ENCODE measurements at regions not wholly inside any gene's neighbourhood (a gene's known extent, or its start where the extent isn't known, plus 50 kb on each side); places are given as distances from the start of the nearest gene placed in this dataset.
"Not testable (repeated sequence)": the region's sequence is repeated elsewhere in the genome, so short reads cannot be mapped to it uniquely, and the experiment has no call there.

DNA sequence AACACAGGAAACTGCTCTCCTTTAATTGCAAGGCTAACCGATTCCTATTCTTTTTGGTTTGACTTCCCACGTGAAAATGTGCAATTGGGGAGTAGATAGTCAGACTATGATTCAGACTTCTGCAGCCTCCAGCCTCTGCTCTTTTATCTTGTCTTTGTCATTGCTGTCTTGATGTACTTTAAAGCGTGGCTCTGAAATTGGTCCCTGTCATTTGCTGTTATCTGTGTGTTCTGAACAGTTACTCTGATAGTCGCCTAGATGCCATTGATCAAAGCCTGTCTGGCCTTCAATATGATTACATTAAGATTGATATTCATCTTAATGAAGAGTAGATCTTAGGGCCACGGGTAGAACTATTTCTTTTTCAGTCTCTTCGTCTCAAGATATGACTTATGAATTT is 799.2 kb downstream of the REEP3 start:
- no peak for DNase-seq (ENCODE audit: low spot score)

DNA sequence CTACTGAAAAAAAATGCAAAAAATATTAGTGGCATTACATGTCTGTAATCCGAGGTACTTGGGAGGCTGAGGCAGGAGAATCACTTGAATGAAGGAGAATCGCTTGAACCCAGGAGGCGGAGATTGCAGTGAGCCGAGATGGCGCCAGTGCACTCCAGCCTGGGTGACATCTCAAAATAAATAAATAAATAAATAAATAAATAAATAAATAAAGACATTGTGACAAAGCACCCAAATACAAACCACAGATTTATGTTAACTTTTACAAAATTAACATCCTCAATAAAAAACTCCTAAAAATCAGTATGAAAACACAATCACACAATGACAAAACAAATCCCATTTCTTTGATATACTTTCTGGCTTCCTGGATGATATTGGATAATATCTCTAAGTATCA is 808.3 kb downstream of the REEP3 start:
- DNase-seq (ENCODE audit: low spot score), result no peak

DNA sequence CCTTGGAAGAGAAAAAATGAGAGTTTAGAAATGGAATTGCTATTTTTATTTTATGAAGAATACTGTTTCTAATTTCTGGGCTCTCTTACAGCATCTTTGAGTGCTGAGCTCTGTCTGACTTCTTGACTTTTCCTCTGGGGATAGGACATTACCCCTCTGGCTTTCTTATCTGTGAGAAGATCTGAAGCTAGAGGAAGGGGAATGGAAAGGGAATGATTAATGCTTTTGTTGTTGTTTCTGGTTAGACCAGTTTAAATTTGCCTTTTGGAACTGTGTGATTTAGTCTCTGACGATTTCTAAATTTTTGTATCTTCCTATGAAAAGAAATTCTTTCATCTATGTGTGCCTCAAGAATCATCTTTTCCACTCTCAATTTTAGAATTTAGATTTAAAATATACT is 811.4 kb downstream of the REEP3 start:
- no peak for DNase-seq (ENCODE audit: low spot score)

DNA sequence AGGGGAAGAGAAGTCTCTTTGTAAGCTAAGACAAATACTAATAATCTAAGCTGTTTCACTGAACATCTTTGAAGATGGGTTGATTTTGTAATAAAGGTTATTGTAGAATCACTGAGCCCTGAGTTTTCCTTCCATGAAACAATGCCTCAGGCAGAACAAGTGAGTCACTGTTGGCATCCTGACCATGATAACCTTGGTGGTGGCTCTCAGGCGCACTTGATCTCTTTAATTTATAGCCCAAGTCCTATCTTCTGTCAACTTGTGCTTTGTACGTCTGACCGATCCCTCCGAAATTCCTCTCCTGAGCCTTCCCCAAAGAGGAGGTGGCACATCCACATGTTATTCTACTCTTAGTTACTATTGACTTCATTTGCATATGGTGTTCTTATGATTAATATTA is 812.9 kb downstream of the REEP3 start:
- no peak for DNase-seq (ENCODE audit: low spot score)

DNA sequence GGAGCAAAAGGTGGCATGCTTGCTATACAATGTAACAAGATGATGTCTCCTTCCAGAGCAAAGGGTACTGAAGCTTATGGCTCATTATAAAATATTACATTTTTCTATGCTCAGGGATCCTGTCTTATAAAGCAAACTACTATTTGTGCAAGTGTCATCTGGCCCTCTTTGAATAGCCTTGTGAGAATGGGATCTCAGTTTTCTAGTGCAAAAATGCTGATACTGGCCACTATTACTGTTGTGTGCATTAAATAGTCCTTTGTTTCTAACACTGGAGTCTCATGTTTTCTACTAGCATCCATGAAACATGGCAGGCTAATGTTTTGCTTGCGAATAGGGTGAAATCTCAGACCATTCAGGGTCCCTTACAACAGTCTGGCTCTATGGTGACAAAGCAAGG is 823.0 kb downstream of the REEP3 start:
- DNase-seq (ENCODE audit: low spot score), result peak; percentile 5

DNA sequence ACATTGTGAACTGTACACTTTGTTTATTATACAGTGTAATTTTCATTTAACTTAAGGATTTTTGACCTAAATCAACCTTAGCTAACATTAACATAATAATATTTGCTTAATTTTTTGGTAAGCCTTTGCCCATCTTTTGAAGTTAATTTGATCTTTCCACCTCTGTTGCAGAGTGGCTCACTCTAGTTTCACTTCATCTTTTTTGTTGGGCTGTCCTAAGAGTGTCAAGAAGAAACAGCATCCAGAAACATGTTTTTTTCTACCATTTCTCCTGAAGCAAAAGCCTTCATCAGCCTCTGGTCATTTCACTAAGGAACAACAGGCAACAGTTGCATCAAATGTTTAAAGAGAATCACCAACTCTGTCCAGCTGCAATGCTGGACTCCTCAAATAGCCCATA is 824.7 kb downstream of the REEP3 start:
- DNase-seq (ENCODE audit: low spot score), result no peak

DNA sequence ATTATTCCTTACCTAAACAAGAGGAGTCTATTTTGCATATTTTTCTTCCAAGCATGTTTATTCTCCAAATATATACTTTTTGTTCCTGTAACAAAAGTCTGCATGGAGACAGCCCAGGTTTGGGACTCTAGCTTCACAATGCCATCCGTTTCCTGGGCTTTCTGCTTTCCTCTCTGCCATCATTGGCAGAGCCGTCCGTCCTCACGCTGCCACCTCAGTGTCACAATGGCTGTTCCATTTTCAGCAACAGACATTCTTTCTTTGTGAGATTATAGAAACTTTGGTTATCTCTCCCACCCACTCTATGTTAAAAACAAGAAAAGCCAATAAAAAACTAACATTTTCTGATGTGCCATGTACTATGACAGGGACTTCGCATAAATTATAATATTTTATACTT is 825.2 kb downstream of the REEP3 start:
- DNase-seq (ENCODE audit: low spot score), result peak; percentile 31

DNA sequence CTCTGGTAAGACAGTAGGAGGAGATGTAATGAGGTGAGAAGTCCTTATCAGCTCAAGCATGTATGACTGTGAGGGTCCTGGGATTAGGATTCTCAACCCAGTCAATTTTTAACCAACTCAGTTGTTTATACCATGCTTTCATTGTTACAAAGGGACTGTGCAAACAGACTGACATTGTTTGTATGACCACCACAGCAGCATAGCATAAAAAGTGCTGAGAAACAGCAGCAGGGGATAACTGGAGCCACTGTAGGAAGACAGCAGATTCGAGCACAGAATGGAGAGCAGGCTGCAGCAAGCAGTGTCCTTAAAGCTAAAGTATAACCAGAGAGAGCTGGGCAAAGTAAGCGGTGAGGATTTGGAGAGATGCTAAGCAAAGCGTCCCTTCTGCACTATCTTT is 829.5 kb downstream of the REEP3 start:
- DNase-seq (ENCODE audit: low spot score), result peak; percentile 29

DNA sequence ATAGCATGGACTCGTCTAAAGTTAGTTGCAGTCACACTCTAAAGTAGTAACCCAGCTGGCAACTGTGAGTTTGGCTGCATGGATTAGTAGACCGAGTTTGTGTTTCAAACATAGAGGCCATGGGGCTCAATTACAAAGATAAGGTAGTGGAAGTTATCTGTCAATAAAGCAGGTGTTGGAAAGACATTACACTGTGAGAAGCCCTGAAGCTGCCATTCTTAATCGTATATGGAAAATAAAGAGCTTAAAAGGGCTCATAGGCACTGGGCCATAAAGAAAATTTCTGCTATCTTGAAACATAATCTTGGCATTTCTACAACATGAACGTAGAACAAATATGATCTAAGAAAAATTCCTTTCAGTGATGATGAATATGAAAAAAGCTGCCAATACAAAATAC is 837.7 kb downstream of the REEP3 start:
- DNase-seq (ENCODE audit: low spot score), result no peak

DNA sequence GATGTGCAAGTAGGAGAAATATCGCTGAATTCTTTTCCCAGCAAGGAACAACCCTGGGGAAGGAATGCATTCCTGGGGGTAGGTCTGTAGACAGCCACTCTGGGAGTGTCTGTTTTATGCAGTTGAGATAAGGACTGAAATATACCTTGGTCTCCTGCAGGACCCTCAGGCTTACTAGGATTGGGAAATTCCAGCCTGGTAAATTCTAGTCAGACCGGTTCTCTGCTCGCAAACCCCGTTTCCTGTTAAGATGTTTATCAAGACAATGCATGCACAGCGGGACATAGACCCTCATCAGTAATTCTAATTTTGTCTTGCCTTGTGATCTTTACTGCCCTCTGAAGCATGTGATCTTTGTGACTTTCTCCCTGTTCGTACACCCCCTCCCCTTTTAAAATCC is 839.0 kb downstream of the REEP3 start:
- DNase-seq (ENCODE audit: low spot score), result not testable (repeated sequence)

DNA sequence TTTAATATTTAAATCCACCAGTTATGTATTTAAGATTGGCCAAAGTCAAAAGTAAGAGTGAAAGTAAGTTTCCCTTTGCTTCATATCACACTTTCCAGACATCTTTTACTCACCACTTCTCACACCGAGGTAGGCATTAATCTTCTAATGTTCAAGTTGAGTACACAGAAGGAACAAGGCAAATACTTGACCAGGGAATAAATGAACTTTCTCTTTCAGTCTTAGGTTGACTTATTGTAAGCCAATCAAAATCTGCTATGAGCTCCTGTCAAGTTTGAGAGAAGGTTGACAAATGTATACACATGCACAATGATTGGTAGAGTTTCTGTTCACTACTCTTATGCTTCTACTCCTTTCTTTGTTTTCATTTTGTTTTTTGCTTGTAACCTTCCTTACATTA is 842.5 kb downstream of the REEP3 start:
- no peak for DNase-seq (ENCODE audit: low spot score)

DNA sequence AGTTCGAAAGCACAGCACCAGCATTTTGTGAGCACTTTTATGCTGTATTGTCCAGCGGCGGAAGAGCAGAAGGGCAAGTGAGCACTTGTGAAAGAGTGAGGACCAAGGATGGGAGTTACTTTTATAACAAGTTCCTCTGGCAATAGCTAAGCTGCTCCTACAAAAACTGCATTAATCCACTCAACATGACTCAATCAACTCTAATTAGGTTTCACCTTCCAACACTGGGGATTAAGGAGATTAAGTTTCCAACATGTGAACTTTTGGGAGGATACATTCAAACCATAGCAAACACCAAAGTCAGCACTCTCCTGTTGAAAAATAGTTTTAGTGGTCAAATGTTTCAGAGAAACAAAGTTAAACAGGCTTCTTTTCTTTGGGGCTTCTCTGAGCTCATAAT is 844.5 kb downstream of the REEP3 start:
- DNase-seq (ENCODE audit: low spot score), result no peak

DNA sequence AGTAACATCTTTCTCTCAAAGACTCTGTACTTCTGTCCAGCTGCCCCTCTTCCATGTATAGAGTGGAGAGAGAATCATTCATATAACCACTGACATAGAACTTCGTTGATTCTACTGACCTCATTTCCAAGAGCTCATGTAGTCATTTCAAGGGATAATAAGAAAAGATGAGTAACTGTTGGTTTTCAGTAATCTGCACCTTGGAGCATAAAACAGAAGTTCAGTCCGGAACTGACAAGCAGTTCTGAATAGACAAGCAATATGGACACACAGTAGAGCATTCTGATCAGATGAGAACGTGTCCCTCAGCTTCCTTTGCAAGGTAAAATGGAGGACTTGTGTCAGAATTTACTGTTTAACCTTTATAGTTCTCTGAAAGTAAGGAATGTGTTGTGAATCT is 847.1 kb downstream of the REEP3 start:
- no peak for DNase-seq (ENCODE audit: low spot score)

DNA sequence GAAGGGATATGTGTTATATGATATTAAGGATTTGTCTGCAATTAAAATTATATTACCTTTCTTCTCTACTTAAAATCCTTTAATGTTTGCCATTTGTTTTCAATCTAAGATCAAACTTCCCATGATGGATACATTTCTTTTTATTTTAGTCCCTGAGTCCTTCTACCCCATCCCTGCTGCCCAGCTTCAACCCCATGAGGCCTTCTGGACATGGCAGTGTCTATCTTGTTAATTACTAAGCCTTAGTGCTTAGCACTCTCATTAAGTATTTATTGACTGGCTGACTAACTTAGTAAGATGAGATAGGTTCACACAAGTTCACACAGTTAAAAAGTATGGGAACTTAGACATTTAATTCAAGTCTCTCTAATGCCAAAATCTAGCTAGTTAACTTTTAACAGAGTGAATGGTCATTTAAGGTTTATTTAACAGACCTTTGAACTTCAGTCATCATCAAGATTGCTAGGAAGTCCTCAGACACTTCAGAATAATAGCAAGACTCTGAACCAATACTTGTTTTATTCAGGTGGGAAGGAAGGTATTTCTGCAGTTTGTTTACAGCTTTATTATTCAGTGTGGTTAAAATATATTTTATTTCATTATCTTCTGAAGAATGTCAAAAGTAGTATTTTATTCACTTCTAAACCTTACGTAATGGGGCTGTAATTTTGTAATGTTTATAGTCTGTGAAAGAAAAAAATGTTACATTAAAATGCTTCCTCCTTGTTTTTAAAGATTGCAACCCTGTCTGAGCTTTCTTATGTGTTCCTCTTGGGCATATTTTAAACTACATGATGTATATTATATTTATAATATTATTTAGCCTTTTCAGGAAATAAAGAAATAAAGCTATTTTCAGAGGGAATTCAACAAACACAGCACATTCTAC is 848.9 kb downstream of the REEP3 start:
- no peak for DNase-seq (ENCODE audit: low spot score)

DNA sequence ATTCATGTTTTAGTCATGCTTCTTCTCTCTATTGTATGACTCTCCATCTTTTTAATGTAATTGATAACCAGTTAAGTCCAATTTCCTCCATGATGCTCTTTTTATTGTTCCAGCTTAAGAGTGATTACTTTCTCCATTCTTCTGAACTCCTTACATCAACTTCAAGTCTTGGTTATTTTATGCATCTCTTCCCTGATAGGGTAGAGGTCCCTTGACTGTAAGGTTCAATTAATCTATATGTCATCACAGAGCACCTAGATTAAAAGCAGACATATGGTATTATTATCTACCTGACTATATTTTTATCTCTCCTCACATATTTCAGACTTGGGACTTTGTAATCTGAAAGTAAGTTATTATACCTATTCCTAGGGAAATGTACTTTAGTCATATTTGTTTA is 853.1 kb downstream of the REEP3 start:
- no peak for DNase-seq (ENCODE audit: low spot score)

DNA sequence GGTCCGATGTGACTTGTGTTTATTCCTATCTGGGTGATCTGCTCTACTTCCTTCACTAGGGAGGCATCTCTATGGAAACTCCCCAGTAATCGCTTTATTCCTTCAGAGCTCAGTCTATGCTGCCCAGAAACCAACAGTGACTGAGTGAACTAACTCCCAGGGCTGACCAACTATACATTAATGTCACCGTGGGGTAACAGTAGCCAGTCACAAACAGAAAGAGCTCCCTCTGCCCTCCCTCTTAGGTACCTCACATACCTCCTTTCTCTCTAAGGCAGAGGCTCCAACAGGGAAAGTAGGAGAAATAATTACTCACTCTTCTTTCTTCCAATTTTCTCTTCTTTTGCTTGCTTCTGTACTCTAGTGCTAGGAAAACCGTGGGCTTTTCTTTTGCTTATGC is 855.0 kb downstream of the REEP3 start:
- DNase-seq (ENCODE audit: low spot score), result no peak

DNA sequence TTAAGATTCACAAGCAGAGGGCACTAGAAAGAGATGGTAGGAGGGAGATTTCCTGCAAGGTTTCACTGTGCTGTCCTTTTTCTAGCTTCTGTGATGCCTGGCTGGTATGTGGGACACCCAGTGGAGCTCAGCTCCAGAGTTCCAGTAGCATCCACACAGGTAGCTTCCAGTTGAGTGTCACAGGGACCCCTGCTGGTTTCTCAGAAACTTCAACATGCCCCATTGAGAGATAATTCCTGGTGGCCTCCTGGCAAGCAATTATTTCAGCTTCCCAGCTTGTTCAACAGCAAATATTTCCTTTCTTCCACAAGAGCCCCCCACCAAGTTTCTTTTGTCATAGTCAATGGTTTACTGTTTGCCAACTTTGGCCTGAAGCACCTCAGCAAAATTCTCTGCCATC is 858.7 kb downstream of the REEP3 start:
- no peak for DNase-seq (ENCODE audit: low spot score)

DNA sequence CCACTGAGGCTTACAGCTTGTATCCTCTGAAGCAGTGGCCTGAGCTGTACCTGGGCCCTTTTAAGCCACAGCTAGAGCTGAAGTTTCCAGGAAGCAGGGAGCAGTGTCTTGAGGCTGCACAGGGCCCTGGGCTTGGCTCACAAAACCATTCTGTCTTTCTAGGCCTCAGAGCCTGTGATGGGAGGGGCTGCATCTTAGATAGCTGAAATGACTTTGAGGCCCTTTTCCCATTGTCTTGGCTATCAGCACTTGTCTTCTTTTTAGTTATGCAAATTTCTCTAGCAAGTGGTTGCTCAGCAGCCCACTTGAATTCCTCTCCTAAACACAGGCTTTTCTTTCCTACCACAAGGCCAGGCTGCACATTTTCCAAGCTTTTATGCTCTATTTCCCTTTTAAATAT is 864.2 kb downstream of the REEP3 start:
- DNase-seq (ENCODE audit: low spot score), result no peak

DNA sequence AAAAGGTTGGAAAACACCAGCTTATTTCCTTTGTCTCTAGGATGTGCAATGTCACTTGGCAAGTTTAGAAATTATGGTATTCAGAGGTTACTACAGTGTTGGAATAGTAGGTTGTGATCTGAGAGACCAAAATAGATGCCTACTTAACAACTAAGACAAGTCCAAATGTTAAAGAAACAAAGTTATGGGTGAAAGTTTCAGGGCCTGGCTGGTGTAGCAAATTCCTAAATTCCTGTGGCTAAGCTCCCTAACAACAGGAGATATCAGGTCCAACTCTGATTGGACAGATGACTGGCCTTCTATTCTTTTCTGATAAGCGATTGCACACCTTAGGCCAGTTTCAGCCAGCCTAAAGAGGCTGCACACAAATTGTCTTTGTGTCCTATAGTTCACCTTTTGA is 873.5 kb downstream of the REEP3 start:
- DNase-seq (ENCODE audit: low spot score), result no peak

DNA sequence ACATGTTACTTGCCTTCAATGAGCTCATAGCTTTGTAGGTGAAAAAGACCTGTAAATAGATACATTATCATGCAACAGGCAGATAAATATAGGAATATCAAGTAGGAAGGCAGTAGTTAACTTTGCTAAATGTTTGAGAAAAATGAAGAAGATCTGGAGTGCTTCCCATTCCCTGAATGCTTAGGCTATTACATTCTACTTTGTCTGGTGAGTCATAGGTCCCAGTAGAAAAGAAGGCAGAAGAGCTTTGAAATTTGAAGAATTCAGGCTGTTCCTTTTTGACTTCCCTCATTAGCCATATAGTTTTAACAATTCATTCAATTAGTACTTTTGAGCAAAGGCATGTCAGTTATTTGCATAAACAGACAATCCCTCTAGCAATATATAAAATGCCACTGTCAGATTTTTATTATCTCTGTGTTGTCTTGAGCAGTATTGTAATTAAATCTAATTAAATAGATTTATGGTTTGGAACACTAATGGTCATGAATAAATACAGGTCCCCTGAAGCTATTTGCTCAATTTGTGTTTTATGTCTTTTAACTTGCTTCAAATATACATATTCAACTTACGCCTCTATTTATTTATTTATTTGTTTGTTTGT is 875.0 kb downstream of the REEP3 start:
- no peak for DNase-seq (ENCODE audit: low spot score)

DNA sequence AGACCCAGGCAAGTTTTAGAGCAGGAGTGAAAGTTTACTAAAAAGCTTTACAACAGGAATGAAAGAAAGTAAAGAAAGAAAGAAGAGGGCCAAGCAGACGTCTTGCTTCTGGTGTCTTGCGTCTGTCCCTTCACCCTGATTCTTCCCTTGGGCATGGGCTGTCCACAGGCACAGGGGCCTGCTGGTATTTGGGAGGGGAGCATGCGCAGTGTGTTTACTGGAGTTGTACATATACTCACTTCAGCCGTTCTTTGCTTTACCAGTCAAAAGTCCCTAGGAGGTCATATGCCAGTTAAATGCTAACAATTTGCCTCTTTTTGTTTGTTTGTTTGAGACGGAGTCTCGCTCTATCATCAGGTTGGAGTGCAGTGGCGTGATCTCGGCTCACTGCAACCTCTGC is 875.9 kb downstream of the REEP3 start:
- no peak for DNase-seq (ENCODE audit: low spot score)

DNA sequence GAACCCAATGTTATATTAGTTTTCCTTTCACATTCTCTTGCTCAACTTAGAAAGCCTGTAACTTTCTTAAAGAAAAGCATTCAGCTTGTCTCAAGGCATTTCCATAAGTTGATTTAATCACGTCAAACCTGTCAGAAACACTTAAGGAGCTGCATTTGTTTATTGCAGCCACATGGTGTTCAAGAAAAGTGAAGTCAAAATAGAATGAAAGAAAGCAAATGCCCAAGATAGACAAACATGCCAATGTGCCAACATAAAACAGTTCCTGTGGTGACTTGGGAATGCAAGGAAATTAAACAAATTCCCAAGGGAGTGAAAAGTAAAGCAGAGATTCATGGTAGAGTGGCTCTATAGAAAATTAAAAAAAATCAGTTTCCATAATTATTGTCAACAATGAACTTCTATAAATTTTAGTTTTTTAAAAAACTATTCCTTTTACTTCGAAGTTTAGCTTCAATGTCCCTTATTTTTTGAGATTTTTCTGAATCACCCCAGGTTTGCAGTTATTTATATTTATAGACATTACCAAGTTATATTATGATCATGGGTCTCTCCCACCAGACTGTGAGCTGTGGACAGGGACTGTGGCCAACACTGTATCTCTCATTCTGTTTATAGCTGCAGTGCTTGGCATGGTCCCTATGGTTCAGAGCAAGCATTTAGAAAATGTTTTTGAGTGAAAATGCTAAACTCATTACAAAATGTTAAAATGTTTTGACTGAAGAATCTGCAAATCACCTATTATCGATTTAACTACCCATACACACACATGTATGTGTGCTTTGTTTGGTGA is 887.4 kb downstream of the REEP3 start:
- no peak for DNase-seq (ENCODE audit: low spot score)

DNA sequence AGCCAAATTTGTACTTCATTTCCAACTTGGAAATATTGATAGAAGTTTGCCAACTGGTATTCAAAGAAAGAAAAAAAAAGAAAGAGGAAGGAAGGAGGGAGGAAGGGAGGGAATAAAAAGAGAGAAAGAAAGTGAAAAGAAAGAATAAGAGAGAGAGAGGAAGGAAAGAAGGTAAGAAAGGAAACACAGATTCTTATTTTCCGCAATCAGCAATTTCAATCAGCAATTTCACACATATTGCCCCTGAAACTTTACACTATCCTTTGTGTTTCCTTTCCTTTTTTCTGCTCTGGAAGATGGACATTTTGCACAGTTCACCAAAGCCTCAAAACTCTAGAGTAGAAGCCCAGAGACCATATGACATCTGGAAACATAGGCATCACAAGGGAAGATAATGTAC is 888.1 kb downstream of the REEP3 start:
- no peak for DNase-seq (ENCODE audit: low spot score)

All from Ammon's horn (tissue), 1 donor.